HK-2 (cell line): ENCODE measurements at regions not wholly inside any gene's neighbourhood (a gene's known extent, or its start where the extent isn't known, plus 50 kb on each side); places are given as distances from the start of the nearest gene placed in this dataset.
"Not testable (repeated sequence)": the region's sequence is repeated elsewhere in the genome, so short reads cannot be mapped to it uniquely, and the experiment has no call there.

Experiments
- DNase-seq: peaks from one replicate; pipeline ENCODE4 v3.0.0-alpha.2; 2018; ENCODE audit not compliant: unreplicated experiment

- DNase-seq: peak; percentile 33
These were observed 455.8 kb upstream of the PTGER4 start for GRCh38 chr5:40223884-40224402.

GRCh38 chr5:40221796-40222195 lies 457.9 kb upstream of the PTGER4 start:
- DNase-seq: peak; percentile 27

- DNase-seq: no peak
These were observed 458.5 kb upstream of the PTGER4 start for GRCh38 chr5:40221255-40221654.

- peak; percentile 10 for DNase-seq
These were observed 459.5 kb upstream of the PTGER4 start for GRCh38 chr5:40220260-40220659.

GRCh38 chr5:40217553-40217952 lies 462.2 kb upstream of the PTGER4 start:
- DNase-seq: no peak

- DNase-seq: no peak
These were observed 469.0 kb upstream of the PTGER4 start for GRCh38 chr5:40210694-40211093.

- no peak for DNase-seq
These were observed 473.7 kb upstream of the PTGER4 start for GRCh38 chr5:40206030-40206429.

- DNase-seq: no peak
These were observed 475.6 kb upstream of the PTGER4 start for GRCh38 chr5:40204144-40204543.

- no peak for DNase-seq
These were observed 476.8 kb upstream of the PTGER4 start for GRCh38 chr5:40202814-40203440.

GRCh38 chr5:40198736-40199135 lies 481.0 kb upstream of the PTGER4 start:
- DNase-seq: no peak

- not testable (repeated sequence) for DNase-seq
These were observed 484.1 kb upstream of the PTGER4 start for GRCh38 chr5:40195574-40195973.

GRCh38 chr5:40191150-40191549 lies 488.6 kb upstream of the PTGER4 start:
- no peak for DNase-seq

GRCh38 chr5:40172721-40173120 lies 507.0 kb upstream of the PTGER4 start:
- DNase-seq: no peak

GRCh38 chr5:40171971-40172370 lies 507.7 kb upstream of the PTGER4 start:
- DNase-seq: no peak

- DNase-seq: no peak
These were observed 512.4 kb upstream of the PTGER4 start for GRCh38 chr5:40167283-40167682.

GRCh38 chr5:40166802-40167201 lies 512.9 kb upstream of the PTGER4 start:
- DNase-seq: no peak

GRCh38 chr5:40165789-40166728 lies 513.7 kb upstream of the PTGER4 start:
- DNase-seq: no peak

- no peak for DNase-seq
These were observed 514.5 kb upstream of the PTGER4 start for GRCh38 chr5:40165106-40165788.

- DNase-seq: no peak
These were observed 519.3 kb upstream of the PTGER4 start for GRCh38 chr5:40160435-40160834.

- no peak for DNase-seq
These were observed 525.5 kb upstream of the PTGER4 start for GRCh38 chr5:40154194-40154593.

- DNase-seq: no peak
These were observed 528.8 kb upstream of the PTGER4 start for GRCh38 chr5:40150896-40151295.

- DNase-seq: no peak
These were observed 537.8 kb upstream of the PTGER4 start for GRCh38 chr5:40141896-40142295.
